ENCODE measurements at regions not wholly inside any gene's neighbourhood (a gene's known extent, or its start where the extent isn't known, plus 50 kb on each side); places are given as distances from the start of the nearest gene placed in this dataset.

GRCh38 chr5:100644185-100644584 lies 109.0 kb downstream of the FAM174A start:
- TF ChIP-seq CTCF (IDR thresholded peaks at IDR 0.05), result no peak
- TF ChIP-seq EZH2 (IDR thresholded peaks at IDR 0.05; ENCODE audit: borderline replicate concordance, insufficient read depth, low read depth, low read length, poor library complexity, severe bottlenecking), result no peak

Data from B cell (primary cell).